Bronchial epithelial cell (primary cell): ENCODE measurements at regions not wholly inside any gene's neighbourhood (a gene's known extent, or its start where the extent isn't known, plus 50 kb on each side); places are given as distances from the start of the nearest gene placed in this dataset.
A peak's percentile ranks its signal among the peaks of the same experiment; 100 is the strongest.

Experiments used
- DNase-seq: peaks from one replicate; pipeline ENCODE4 v3.0.0-alpha.2; 2010; ENCODE audit warnings: low read depth
- FAIRE-seq: peaks from 2 replicates; lab custom pipeline; 2011; peaks lifted over from hg19 to GRCh38; lab: Jason Lieb, UNC
- H3K27me3 ChIP-seq: 2 replicates; pipeline ENCODE4 v1.5.1; 2011; ENCODE audit warnings: low read length; ENCODE audit not compliant: control insufficient read depth, insufficient read depth
- H3K36me3 ChIP-seq: 2 replicates; pipeline ENCODE4 v1.5.1; 2011; ENCODE audit warnings: low read length; ENCODE audit not compliant: control insufficient read depth, insufficient read depth
- H3K4me3 ChIP-seq: 2 replicates; pipeline ENCODE4 v1.5.1; 2011; ENCODE audit warnings: mild to moderate bottlenecking, low read depth, low read length, control low read depth
- CTCF ChIP-seq: IDR thresholded peaks from 2 replicates; pipeline ENCODE4 v1.5.1; 2011; ENCODE audit warnings: mild to moderate bottlenecking, moderate library complexity, low read length, control low read depth, inconsistent platforms; ENCODE audit not compliant: insufficient read depth, severe bottlenecking

GRCh38 chr11:70511345-70511744 is 113.0 kb downstream of the CTTN start:
- H3K36me3 ChIP-seq, result no peaks in the 10 kb centered on the region
- no peak for FAIRE-seq
- H3K4me3 ChIP-seq, result no peak overlapping the region
- H3K27me3 ChIP-seq, result no peaks in the 10 kb centered on the region
- no peak for TF ChIP-seq CTCF
- DNase-seq, result no peak

- no peak for FAIRE-seq
- no peak for DNase-seq
- no peaks in the 10 kb centered on the region for H3K27me3 ChIP-seq
- H3K4me3 ChIP-seq, result no peak overlapping the region
- H3K36me3 ChIP-seq, result no peaks in the 10 kb centered on the region
- no peak for TF ChIP-seq CTCF
Observed at GRCh38 chr11:70512716-70513115, 114.4 kb downstream of the CTTN start.

DNA sequence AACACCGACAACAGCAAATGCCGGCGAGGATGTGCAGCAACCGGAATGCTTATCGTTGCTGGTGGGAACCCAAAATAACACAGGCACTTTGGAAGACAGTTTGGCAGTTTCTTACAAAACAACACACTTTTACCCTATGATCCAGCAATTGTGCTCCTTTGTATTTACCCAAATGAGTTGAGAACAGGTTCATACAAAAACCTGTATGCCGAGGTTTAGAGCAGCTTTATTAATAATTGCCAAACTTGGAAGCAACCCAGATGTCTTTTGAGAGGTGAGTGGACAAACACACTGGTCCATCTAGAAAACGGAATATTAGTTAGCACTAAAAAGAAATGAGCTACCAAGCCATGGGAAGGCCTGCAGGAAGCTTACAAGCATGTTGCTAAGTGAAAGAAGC is 118.9 kb downstream of the CTTN start:
- Histone ChIP-seq H3K27me3 (peaks cover 2% of the 10 kb centered on the region), H3K36me3 (no peaks in the 10 kb centered on the region), H3K4me3 (no peak overlapping the region)
- FAIRE-seq, result no peak
- no peak for DNase-seq
- no peak for TF ChIP-seq CTCF

GRCh38 chr11:70517988-70518907 is 119.9 kb downstream of the CTTN start:
- no peak for TF ChIP-seq CTCF
- DNase-seq, result peak; percentile 17
- peak; percentile 55 for FAIRE-seq

DNA sequence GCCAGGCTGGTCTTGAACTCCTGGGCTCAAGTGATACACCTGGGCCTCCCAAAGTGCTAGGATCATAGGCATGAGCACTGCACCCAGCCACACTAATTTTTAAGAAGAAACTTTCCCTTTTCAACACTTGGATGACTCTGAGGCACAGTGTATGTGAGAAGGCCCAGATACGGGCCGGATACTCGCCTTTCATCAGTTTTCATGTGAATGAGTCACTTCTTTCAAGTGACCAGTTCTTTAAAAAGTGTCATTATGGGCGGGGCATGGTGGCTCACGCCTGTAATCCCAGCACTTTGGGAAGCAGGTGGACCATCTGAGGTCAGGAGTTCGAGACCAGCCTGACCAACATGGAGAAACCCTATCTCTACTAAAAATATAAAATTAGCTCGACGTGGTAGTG is 120.8 kb downstream of the CTTN start:
- peaks cover 2% of the 10 kb centered on the region for H3K27me3 ChIP-seq
- no peak for DNase-seq
- no peak for TF ChIP-seq CTCF
- FAIRE-seq, result no peak
- H3K4me3 ChIP-seq, result no peak overlapping the region
- no peaks in the 10 kb centered on the region for H3K36me3 ChIP-seq

More at GRCh38 chr11:70517988-70518907, 119.9 kb downstream of the CTTN start:
- H3K36me3 ChIP-seq, result no peaks in the 10 kb centered on the region
- peaks cover 2% of the 10 kb centered on the region for H3K27me3 ChIP-seq
- no peak overlapping the region for H3K4me3 ChIP-seq
